ENCODE measurements at regions not wholly inside any gene's neighbourhood (a gene's known extent, or its start where the extent isn't known, plus 50 kb on each side); places are given as distances from the start of the nearest gene placed in this dataset.

- TF ChIP-seq ZNF773 (CRISPR knock-in tag; IDR thresholded peaks at IDR 0.05; ENCODE audit: borderline replicate concordance) (no peak), RELA (CRISPR knock-in tag; IDR thresholded peaks at IDR 0.05) (no peak), ZNF557 (CRISPR knock-in tag; IDR thresholded peaks at IDR 0.05) (no peak), PPARG (CRISPR knock-in tag; conservative IDR thresholded peaks at IDR 0.05) (no peak), ZNF724P (CRISPR knock-in tag; IDR thresholded peaks at IDR 0.05; ENCODE audit: borderline replicate concordance) (no peak)
These were observed 282.4 kb downstream of the ABCC12 start (continued) for GRCh38 chr16:47873434-47873833.

DNA sequence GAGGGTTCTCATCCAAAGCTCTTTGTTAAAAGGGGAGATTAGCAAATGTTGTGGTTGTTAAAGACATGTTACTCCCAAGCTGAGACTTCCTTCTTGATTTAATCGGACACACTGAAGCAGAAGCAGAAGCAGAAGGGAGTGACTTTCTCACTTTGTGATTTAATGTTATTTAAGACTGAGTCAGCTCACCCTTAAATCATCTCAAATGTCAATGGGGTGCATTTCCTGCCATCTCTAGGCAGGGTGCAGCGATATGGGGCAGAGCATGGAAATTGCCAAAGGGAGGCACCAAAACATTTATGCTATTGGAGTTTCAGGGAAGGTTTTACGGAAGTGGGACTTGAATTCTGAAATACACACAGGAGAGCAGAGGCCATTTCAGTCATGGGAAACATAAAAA, 283.6 kb downstream of the ABCC12 start:
- in situ Hi-C loops (cut with HindIII; ENCODE audit: extremely low pct_ligation_motif_present, low pct_unique_long_range_greater_than_20kb) (no loop called here), intact Hi-C loops (cut with micrococcal nuclease; ENCODE audit: unreplicated experiment) (no loop called here)
- H3K9ac ChIP-seq (ENCODE audit: insufficient read depth, low read depth, low read length): no peak overlapping the region
- no peak overlapping the region for H3K4me3 ChIP-seq (replicated peaks in 1 of 3; ENCODE audit: insufficient read depth in 1 of 3, low read depth in 2 of 3, low read length in 3 of 3)
- no peaks in the 10 kb centered on the region for H4K20me1 ChIP-seq (ENCODE audit: insufficient read depth, low read length)
- ChIA-PET CTCF (ENCODE audit: low intra/inter-chr PET ratio, low total read pairs) (no interaction called here), POLR2A (no interaction called here)
- FAIRE-seq (no peak), ATAC-seq (no peak), DNase-seq (ENCODE audit: low spot score) (no peak)
- H3K36me3 ChIP-seq (replicated peaks in 1 of 2; ENCODE audit: control insufficient read depth in 1 of 2, insufficient read depth in 2 of 2, low read length in 2 of 2): no peaks in the 10 kb centered on the region
- no peaks in the 10 kb centered on the region for H3K27me3 ChIP-seq (ENCODE audit: control insufficient read depth in 1 of 2, insufficient read depth in 2 of 2, low read length in 2 of 2)
- no peak overlapping the region for H2AFZ ChIP-seq (ENCODE audit: low read length)
- peaks cover 4% of the 10 kb centered on the region; the same call in 1 of the 2 replicates for H3K9me3 ChIP-seq (ENCODE audit: low read length)
- no peaks in the 10 kb centered on the region for H3K79me2 ChIP-seq (ENCODE audit: insufficient read depth, low read length)
- H3K4me2 ChIP-seq (ENCODE audit: low read depth, low read length): no peak overlapping the region
- BruUV-seq (replicated peaks): no TSS peak
- 5% methylated on average over 3 of the region's 3 CpGs for whole genome bisulfite sequencing (ENCODE audit: low lambda C conversion rate)
- H3K27ac ChIP-seq (ENCODE audit: extremely low read length, insufficient read depth, low read length): no peak overlapping the region
- H3K4me1 ChIP-seq (ENCODE audit: insufficient read depth, low read length): no peaks in the 10 kb centered on the region
- no peak for TF ChIP-seq PHB2 (IDR thresholded peaks at IDR 0.05; ENCODE audit: partially characterized antibody)
- TF ChIP-seq ZNF597 (CRISPR knock-in tag; IDR thresholded peaks at IDR 0.05): no peak
- TF ChIP-seq MAFG (CRISPR knock-in tag; IDR thresholded peaks at IDR 0.05): no peak
- no peak for TF ChIP-seq ZC3H4 (CRISPR knock-in tag; IDR thresholded peaks at IDR 0.05; ENCODE audit: borderline replicate concordance)
- TF ChIP-seq, protein P1, sequence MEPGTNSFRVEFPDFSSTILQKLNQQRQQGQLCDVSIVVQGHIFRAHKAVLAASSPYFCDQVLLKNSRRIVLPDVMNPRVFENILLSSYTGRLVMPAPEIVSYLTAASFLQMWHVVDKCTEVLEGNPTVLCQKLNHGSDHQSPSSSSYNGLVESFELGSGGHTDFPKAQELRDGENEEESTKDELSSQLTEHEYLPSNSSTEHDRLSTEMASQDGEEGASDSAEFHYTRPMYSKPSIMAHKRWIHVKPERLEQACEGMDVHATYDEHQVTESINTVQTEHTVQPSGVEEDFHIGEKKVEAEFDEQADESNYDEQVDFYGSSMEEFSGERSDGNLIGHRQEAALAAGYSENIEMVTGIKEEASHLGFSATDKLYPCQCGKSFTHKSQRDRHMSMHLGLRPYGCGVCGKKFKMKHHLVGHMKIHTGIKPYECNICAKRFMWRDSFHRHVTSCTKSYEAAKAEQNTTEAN (CRISPR knock-in tag; conservative IDR thresholded peaks at IDR 0.05): no peak
- no peak for TF ChIP-seq MBNL3 (CRISPR knock-in tag; conservative IDR thresholded peaks at IDR 0.05)
- TF ChIP-seq HNF4G (IDR thresholded peaks at IDR 0.05; ENCODE audit: borderline replicate concordance, low read depth, low read length): no peak
- no peak for TF ChIP-seq HNF4G (CRISPR knock-in tag; IDR thresholded peaks at IDR 0.05; ENCODE audit: borderline replicate concordance, low read depth)
- no peak for TF ChIP-seq ZNF747 (CRISPR knock-in tag; IDR thresholded peaks at IDR 0.05; ENCODE audit: borderline replicate concordance)
- no peak for TF ChIP-seq CEBPG (CRISPR knock-in tag; IDR thresholded peaks at IDR 0.05)
- no peak for TF ChIP-seq CC2D1A (CRISPR knock-in tag; IDR thresholded peaks at IDR 0.05)
- TF ChIP-seq XRCC5 (optimal IDR thresholded peaks at IDR 0.05; ENCODE audit: low read length): no peak
- TF ChIP-seq ZMAT5 (CRISPR knock-in tag; IDR thresholded peaks at IDR 0.05; ENCODE audit: borderline replicate concordance, low read depth): no peak
- no peak for TF ChIP-seq ZNF614 (CRISPR knock-in tag; IDR thresholded peaks at IDR 0.05; ENCODE audit: borderline replicate concordance)
- no peak for TF ChIP-seq ZNF879 (CRISPR knock-in tag; IDR thresholded peaks at IDR 0.05)
- no peak for TF ChIP-seq ATF1 (CRISPR knock-in tag; IDR thresholded peaks at IDR 0.05)
- TF ChIP-seq MYC (CRISPR knock-in tag; IDR thresholded peaks at IDR 0.05; ENCODE audit: borderline replicate concordance): no peak
- no peak for TF ChIP-seq ZC3H13 (CRISPR knock-in tag; IDR thresholded peaks at IDR 0.05)
